ENCODE measurements at regions not wholly inside any gene's neighbourhood (a gene's known extent, or its start where the extent isn't known, plus 50 kb on each side); places are given as distances from the start of the nearest gene placed in this dataset.

GRCh38 chr14:89600950-89601826 lies 184.2 kb upstream of the FOXN3 start (continued):
- TF ChIP-seq NRF1 (conservative IDR thresholded peaks at IDR 0.05; ENCODE audit: low read depth, low read length) = no peak
- TF ChIP-seq CHD1 (IDR thresholded peaks at IDR 0.05; ENCODE audit: low read depth, low read length) = no peak
- TF ChIP-seq MTA2 (IDR thresholded peaks at IDR 0.05; ENCODE audit: low read depth) = no peak
- TF ChIP-seq SPI1 (IDR thresholded peaks at IDR 0.05; ENCODE audit: borderline replicate concordance, insufficient read depth, low read depth, low read length) = no peak

- ChIA-PET CTCF (no interaction called here), RAD21 (ENCODE audit: unreplicated experiment) (interaction anchor here (1.0 kb wide), 1 partner anchor 11 kb away, joined by 3 read pairs; no protein-coding TSS in a partner anchor), SMC1A (ENCODE audit: uncharacterized antibody, unreplicated experiment) (no interaction called here), POLR2A (no interaction called here)
- FAIRE-seq = no peak
- Histone ChIP-seq H3K4me3 (no peak overlapping the region), H2AFZ (ENCODE audit: control insufficient read depth, low read depth, low read length) (no peak overlapping the region), H3K4me1 (ENCODE audit: control insufficient read depth, insufficient read depth, low read length) (no peaks in the 10 kb centered on the region), H3K36me3 (ENCODE audit: control insufficient read depth in 2 of 2, insufficient read depth in 2 of 2, low read length in 1 of 2) (no peaks in the 10 kb centered on the region), H3K27ac (ENCODE audit: control insufficient read depth, insufficient read depth) (no peak overlapping the region), H3K9ac (ENCODE audit: control insufficient read depth, insufficient read depth, low read length) (no peak overlapping the region), H4K20me1 (ENCODE audit: control insufficient read depth, insufficient read depth) (no peaks in the 10 kb centered on the region), H3K27me3 (replicated peaks in 1 of 2; ENCODE audit: control insufficient read depth in 2 of 2, insufficient read depth in 2 of 2, low read length in 1 of 2) (no peaks in the 10 kb centered on the region), H3K4me2 (ENCODE audit: control insufficient read depth, insufficient read depth) (no peak overlapping the region), H3K79me2 (ENCODE audit: control insufficient read depth, insufficient read depth, low read length) (no peaks in the 10 kb centered on the region), H3K9me3 (replicated peaks; ENCODE audit: control insufficient read depth, insufficient read depth, low read length) (peaks cover 14% of the 10 kb centered on the region)
- DNase-seq (ENCODE audit: low read depth, low spot score) = no peak
- intact Hi-C loops (cut with micrococcal nuclease; ENCODE audit: unreplicated experiment) = no loop called here
- in situ Hi-C loops (cut with MboI) = no loop called here
- no peak for TF ChIP-seq RELB (IDR thresholded peaks at IDR 0.05; ENCODE audit: low read depth)
- TF ChIP-seq IKZF1 (conservative IDR thresholded peaks at IDR 0.05) = no peak
- no TSS peak for BruUV-seq (replicated peaks)
- ATAC-seq = no peak
Measured at GRCh38 chr14:89600029-89600428, 183.0 kb upstream of the FOXN3 start.

Measured in GM12878 (cell line).